SH-SY5Y (cell line): ENCODE measurements at regions not wholly inside any gene's neighbourhood (a gene's known extent, or its start where the extent isn't known, plus 50 kb on each side); places are given as distances from the start of the nearest gene placed in this dataset.

Experiments
- GATA2 ChIP-seq: IDR thresholded peaks from 2 replicates; pipeline ENCODE4 v1.6.1; 2011; ENCODE audit warnings: mild to moderate bottlenecking, low read depth, low read length
- GATA3 ChIP-seq: IDR thresholded peaks from 2 replicates; pipeline ENCODE4 v1.6.1; 2011; ENCODE audit warnings: low read depth, mild to moderate bottlenecking, low read length, moderate library complexity

DNA sequence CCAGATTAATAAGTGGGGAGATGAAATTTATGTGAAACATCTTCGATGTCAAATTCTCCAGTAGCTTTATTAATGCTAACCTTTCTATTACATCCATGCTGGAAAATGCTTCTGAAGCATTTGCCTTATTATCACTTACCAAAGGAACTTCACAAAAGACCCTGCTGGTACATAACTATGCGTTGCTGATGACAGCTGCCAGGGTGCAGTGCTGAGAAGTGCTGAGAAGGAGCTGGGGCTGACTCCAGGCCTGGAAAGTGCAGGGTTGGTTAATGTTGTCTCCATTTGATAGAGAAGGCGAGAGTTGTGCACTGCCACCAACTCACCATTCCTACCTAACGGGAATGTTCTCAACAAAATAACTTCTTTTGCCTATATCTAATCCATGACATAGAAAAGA lies 736.0 kb upstream of the NR2F2 start:
- TF ChIP-seq GATA2 (no peak), GATA3 (no peak)
